GM06990 (cell line): ENCODE measurements at regions not wholly inside any gene's neighbourhood (a gene's known extent, or its start where the extent isn't known, plus 50 kb on each side); places are given as distances from the start of the nearest gene placed in this dataset.
"Not testable (repeated sequence)": the region's sequence is repeated elsewhere in the genome, so short reads cannot be mapped to it uniquely, and the experiment has no call there.

Experiments used
- DNase-seq: peaks from one replicate; pipeline ENCODE4 v3.0.0-alpha.2; 2011; ENCODE audit not compliant: insufficient read length; ENCODE audit errors: extremely low read depth
- H3K27me3 ChIP-seq: replicated peaks from 2 replicates; pipeline ENCODE4 v1.6.0; 2011; ENCODE audit warnings: low read length; ENCODE audit not compliant: control insufficient read depth, insufficient read depth
- H3K36me3 ChIP-seq: 2 replicates; pipeline ENCODE4 v1.5.1; 2011; ENCODE audit warnings: low read length; ENCODE audit not compliant: control insufficient read depth, insufficient read depth
- H3K4me3 ChIP-seq: replicated peaks from 2 replicates; pipeline ENCODE4 v1.5.1; 2011; ENCODE audit warnings: low read depth, mild to moderate bottlenecking, control low read depth, low read length
- CTCF ChIP-seq: IDR thresholded peaks from 2 replicates; pipeline ENCODE4 v1.5.1; 2011; ENCODE audit warnings: low read length, control low read depth, mild to moderate bottlenecking, inconsistent platforms; ENCODE audit not compliant: insufficient read depth, poor library complexity, severe bottlenecking

GRCh38 chr2:77867146-77867545 is 345.0 kb upstream of the LRRTM4 start:
- no peak for TF ChIP-seq CTCF
- no peaks in the 10 kb centered on the region for H3K36me3 ChIP-seq
- H3K4me3 ChIP-seq = no peak overlapping the region
- H3K27me3 ChIP-seq = no peaks in the 10 kb centered on the region
- DNase-seq = no peak

- no peak for TF ChIP-seq CTCF
- Histone ChIP-seq H3K36me3 (no peaks in the 10 kb centered on the region), H3K27me3 (no peaks in the 10 kb centered on the region), H3K4me3 (no peak overlapping the region)
- no peak for DNase-seq
Measured at GRCh38 chr2:77873506-77873905, 351.3 kb upstream of the LRRTM4 start.

GRCh38 chr2:77900211-77900610 is 378.0 kb upstream of the LRRTM4 start:
- not testable (repeated sequence) for H3K36me3 ChIP-seq, H3K4me3 ChIP-seq, H3K27me3 ChIP-seq, DNase-seq

- H3K27me3 ChIP-seq = no peaks in the 10 kb centered on the region
- H3K4me3 ChIP-seq = no peak overlapping the region
- TF ChIP-seq CTCF = no peak
- DNase-seq = no peak
- no peaks in the 10 kb centered on the region for H3K36me3 ChIP-seq
Measured at GRCh38 chr2:77910136-77910535, 388.0 kb upstream of the LRRTM4 start.

- H3K4me3 ChIP-seq = no peak overlapping the region
- no peaks in the 10 kb centered on the region for H3K27me3 ChIP-seq
- H3K36me3 ChIP-seq = no peaks in the 10 kb centered on the region
- no peak for TF ChIP-seq CTCF
- DNase-seq = no peak
Measured at GRCh38 chr2:77920838-77921366, 398.7 kb upstream of the LRRTM4 start.

- no peaks in the 10 kb centered on the region for H3K36me3 ChIP-seq
- no peak overlapping the region for H3K4me3 ChIP-seq
- H3K27me3 ChIP-seq = no peaks in the 10 kb centered on the region
- no peak for TF ChIP-seq CTCF
- no peak for DNase-seq
Measured at GRCh38 chr2:77922567-77922966, 400.4 kb upstream of the LRRTM4 start.
